HG03108 (cell line): ENCODE measurements at regions not wholly inside any gene's neighbourhood (a gene's known extent, or its start where the extent isn't known, plus 50 kb on each side); places are given as distances from the start of the nearest gene placed in this dataset.

Source experiments
- ATAC-seq: cut with Tn5 transposase; IDR thresholded peaks from one replicate; pipeline ENCODE4 v1.9.1; 2021; ENCODE audit warnings: moderate library complexity; ENCODE audit not compliant: unreplicated experiment

DNA sequence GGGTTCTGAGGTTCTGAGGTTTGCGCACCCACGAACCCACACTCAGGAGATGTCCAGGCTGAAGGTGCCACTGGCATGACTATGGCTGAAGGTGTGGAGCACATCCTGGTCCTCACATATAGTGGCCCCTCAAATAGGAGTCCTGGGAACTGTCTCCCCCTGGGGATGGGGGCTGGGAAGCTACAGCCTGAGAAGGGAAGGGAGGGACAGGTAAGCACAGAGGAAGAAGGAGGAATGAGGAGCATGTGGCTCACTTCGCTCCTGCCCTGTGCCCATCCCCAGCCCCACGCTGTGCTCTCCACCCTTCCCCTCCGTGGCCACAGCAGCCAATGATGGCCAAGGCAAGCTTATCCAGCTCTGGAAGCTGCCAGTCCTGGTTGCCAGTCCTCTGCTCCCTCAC lies 123.9 kb upstream of the LHX1 start:
- no peak for ATAC-seq

DNA sequence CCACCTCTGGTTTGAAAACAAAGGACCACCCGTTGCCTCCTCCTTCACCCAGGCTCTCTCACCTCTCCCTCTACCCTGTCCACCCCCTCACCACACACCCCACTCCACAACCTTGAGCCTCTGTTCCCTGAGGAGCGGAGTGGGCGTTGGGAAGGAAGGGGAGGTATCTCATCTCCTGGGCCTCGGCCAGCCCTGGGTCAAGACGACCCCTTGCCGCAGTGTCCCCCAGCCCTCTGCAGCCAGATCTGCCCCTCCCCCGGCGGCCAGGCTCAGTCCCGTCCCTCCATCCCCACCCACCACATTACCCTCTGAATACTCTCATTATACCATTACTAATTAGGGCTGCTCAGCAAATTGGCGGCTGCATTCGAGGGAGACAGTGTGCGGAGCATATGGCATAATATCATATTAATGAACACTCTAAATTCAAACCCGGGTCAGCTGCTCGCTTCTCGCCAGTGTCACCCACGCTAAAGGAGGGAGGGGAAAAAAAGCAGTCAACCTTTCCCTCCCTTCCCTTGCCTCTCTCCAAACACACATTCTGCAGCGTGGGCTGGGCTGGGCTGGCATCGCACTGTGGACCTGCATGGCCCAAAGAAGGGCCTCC lies 123.2 kb upstream of the LHX1 start:
- ATAC-seq = no peak

GRCh38 chr17:36814958-36815357 lies 122.3 kb upstream of the LHX1 start:
- no peak for ATAC-seq

GRCh38 chr17:36816214-36816906 lies 120.9 kb upstream of the LHX1 start:
- ATAC-seq = no peak

DNA sequence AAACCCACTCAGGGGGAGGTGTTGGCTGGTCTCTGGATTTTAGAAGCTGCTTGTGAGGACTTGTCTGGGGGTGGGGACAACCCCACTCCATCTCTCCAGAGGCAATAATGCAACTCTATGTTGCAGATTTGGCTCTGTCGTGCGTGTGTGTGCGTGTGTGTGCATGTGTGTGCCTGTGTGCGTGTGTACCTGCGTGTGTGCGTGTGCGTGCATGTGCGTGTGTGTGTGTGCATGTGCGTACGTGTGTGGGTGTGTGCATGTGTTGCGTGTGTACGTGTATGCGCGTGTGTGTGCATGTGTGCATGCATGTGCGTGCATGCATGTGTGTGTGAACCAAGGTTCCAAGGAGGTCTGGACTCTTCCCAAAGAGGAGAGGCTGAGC lies 120.4 kb upstream of the LHX1 start:
- no peak for ATAC-seq

DNA sequence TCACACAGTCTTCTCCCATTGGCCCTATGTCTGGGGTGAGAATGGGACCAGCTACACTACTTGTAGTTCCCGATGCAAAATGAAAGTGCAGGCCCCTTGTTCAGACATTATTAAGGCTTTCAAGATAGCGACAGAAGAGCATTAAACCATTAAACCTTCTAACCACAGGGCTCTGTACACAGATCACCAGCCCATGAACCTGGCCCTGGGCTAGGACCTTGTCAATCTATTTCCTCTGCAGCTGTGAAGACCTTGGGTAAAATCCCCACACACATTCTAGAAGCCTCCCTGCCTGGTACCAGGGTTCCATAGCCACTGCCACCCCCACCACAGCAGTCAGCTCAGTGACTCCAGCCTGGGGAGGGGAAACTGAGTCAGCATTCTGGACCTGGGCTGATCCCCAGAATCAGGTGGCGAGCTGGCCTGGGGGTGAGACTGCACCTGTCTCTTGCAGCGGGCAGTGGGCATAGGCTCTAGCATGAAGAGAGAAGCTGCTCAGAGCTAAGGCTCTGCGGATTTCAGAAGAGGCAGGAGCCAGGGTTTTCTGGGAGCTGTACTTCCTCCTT lies 119.7 kb upstream of the LHX1 start:
- no peak for ATAC-seq

DNA sequence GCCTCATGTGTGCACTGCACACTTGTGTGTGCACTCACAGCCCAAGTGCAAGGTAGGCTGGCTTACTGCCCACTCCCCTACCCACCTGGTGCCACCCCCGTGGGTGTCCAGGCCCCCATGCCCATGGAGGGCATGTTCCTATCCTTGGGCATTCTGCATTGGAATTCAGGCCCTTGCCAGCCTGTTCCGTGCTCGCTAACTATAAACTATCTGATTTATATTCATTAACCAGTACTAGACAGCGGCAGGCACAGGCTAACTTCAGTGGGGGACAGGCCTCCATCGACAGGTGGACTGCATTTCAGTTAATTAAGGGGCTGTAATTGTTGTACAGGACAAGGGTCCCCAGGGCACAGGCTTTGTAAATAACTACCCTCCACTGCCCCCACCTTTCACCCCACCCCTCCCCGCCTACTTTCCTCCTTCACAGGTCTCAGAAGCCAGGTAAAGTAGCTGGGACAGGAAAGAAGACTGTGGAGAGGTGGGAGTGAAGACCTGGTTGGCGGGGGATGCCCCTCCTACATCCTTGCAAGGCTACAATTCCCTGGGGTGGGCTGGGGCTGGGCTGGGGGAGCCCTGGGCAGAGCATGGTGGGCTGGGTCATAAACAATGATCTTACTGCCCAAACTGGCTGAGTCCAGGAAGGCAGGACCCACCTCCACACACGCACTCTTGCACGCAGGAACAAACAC lies 119.0 kb upstream of the LHX1 start:
- ATAC-seq = no peak

GRCh38 chr17:36823850-36824677 lies 113.2 kb upstream of the LHX1 start:
- no peak for ATAC-seq

GRCh38 chr17:36824678-36825101 lies 112.6 kb upstream of the LHX1 start:
- no peak for ATAC-seq

DNA sequence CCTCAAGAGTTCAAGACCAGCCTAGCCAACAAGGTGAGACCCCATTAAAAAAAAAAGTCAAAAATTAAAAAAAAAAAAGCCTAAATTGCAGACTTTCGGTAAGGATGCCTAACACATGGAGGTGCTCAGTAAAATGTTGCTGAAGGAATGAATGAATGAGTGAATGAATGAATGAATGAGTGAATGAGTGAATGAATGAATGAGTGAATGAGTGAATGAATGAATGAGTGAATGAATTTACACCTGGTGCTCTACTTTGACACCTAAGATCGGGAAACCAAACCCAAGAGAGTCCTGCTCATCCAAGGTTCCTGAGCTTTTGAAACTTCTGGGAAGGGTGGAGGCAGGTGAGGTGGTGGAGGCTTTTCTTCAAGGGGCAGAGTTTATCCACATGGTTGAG lies 112.2 kb upstream of the LHX1 start:
- no peak for ATAC-seq

- ATAC-seq = no peak
Measured at GRCh38 chr17:36825521-36825920, 111.8 kb upstream of the LHX1 start.

DNA sequence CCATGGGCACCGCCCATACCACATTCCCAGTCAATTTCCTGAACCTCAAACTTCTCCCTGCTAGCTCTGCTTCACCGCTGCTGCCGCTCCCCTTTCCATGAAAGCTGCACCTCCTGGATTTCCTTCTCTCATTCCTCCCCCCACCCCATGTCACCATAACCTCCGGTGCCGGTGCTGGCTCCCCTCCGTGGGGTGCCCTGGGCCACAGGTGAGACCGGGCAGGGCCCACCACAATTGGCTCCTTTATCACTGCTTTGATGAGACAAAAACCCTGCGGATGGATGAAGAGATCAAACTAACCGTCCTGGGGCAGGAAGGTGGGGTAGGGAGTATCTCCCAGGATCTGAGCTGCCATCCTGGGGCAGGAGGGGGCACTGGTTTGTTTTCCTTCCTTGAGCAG lies 111.3 kb upstream of the LHX1 start:
- ATAC-seq = no peak

GRCh38 chr17:36827081-36827480 lies 110.2 kb upstream of the LHX1 start:
- ATAC-seq = no peak

GRCh38 chr17:36829676-36830075 lies 107.6 kb upstream of the LHX1 start:
- ATAC-seq = no peak

DNA sequence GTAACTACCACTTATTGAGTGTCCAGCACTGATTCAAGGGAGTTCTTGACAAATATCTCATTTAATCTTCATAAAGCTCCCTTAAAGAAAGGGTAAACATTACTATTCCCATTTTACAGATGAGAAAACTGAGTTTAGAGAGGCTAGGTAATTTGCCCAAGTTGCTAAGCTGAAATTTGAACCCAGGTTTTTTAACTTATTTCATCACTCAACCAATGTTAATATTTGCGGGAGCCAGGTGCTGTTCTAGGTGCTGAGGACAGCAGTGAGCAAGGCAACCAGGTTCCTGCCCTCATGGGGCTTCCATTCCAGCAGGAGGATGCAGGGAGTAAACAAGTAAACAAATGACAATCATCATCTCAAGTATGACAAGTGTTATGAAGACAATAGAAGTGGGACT lies 104.0 kb upstream of the LHX1 start:
- no peak for ATAC-seq

GRCh38 chr17:36835036-36835435 lies 102.2 kb upstream of the LHX1 start:
- no peak for ATAC-seq

- ATAC-seq = no peak
Measured at GRCh38 chr17:36837195-36837938, 99.9 kb upstream of the LHX1 start.

DNA sequence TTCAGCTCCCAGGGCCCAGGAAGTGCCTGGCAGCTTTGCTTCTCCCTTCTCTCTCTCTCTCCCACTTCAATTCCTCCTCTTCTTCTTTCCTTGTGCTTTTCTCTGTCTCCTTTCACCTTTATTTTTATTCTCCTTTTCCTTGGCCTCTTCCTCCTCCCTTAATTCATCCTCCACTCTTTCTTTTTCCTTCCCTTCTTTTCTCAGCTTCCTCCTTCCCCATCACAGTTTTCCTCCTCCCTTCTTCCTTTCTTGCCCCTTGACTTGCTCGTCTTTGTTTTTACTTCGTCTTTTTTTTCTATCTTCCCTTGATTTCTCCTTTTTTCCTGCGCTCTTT lies 99.4 kb upstream of the LHX1 start:
- ATAC-seq = no peak

GRCh38 chr17:36839256-36839655 lies 98.0 kb upstream of the LHX1 start:
- ATAC-seq = no peak

DNA sequence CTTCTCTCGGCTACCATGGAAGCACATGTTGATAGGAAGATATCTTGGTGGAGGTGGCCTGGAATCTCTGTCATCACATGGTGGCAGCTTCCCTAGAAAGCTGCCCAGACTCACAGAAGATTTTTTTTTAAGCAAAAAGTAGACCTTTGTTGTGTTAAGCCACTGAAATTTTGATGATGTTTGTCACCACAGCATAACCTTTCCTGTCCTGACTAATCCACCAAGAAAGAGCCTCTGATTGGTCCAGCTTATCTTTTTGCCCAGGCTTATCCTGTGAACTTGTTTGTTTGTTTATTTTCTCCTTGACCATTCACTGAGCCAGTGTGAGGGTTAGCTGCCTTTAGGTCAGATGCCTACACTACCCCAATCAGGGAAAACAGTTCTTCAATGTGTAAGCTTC lies 96.5 kb upstream of the LHX1 start:
- ATAC-seq = no peak
